ENCODE measurements at regions not wholly inside any gene's neighbourhood (a gene's known extent, or its start where the extent isn't known, plus 50 kb on each side); places are given as distances from the start of the nearest gene placed in this dataset.

GRCh38 chr9:115740986-115741385, 412.6 kb upstream of the PAPPA start:
- H4K20me1 ChIP-seq (ENCODE audit: insufficient read depth, low read length) = no peaks in the 10 kb centered on the region
- H2AFZ ChIP-seq (ENCODE audit: low read length) = no peak overlapping the region
- no peak overlapping the region for H3K4me3 ChIP-seq (ENCODE audit: low read length)
- H3K4me2 ChIP-seq (ENCODE audit: low read depth, low read length) = no peak overlapping the region
- no peak overlapping the region for H3K27ac ChIP-seq (ENCODE audit: low read length)
- H3K9me2 ChIP-seq (replicated peaks; ENCODE audit: insufficient read depth, low read length) = no peaks in the 10 kb centered on the region
- no peaks in the 10 kb centered on the region for H3K27me3 ChIP-seq (replicated peaks; ENCODE audit: insufficient read depth, low read length)
- no peak for DNase-seq
- no peaks in the 10 kb centered on the region for H3F3A ChIP-seq (ENCODE audit: insufficient read depth, low read length)
- no peak overlapping the region for H3K9ac ChIP-seq (ENCODE audit: low read length)
- H3K9me3 ChIP-seq (replicated peaks; ENCODE audit: insufficient read depth, low read length) = no peaks in the 10 kb centered on the region
- no peaks in the 10 kb centered on the region for H3K79me2 ChIP-seq (ENCODE audit: low read length)
- H3K36me3 ChIP-seq (replicated peaks; ENCODE audit: insufficient read depth, low read length) = no peaks in the 10 kb centered on the region
- H3K4me1 ChIP-seq (ENCODE audit: low read length) = no peaks in the 10 kb centered on the region
- TF ChIP-seq EZH2phosphoT487 (IDR thresholded peaks at IDR 0.05; ENCODE audit: low read length) (no peak), EZH2 (optimal IDR thresholded peaks at IDR 0.05; ENCODE audit: low read depth, low read length) (no peak), CTCF (IDR thresholded peaks at IDR 0.05; ENCODE audit: low read length) (no peak)

GRCh38 chr9:115743709-115744605, 409.6 kb upstream of the PAPPA start:
- DNase-seq = peak; percentile 78
- Histone ChIP-seq H3K36me3 (replicated peaks; ENCODE audit: insufficient read depth, low read length) (no peaks in the 10 kb centered on the region), H3K9me2 (replicated peaks; ENCODE audit: insufficient read depth, low read length) (no peaks in the 10 kb centered on the region), H3F3A (ENCODE audit: insufficient read depth, low read length) (no peaks in the 10 kb centered on the region), H3K27me3 (replicated peaks; ENCODE audit: insufficient read depth, low read length) (no peaks in the 10 kb centered on the region), H3K4me1 (ENCODE audit: low read length) (no peaks in the 10 kb centered on the region), H3K4me2 (ENCODE audit: low read depth, low read length) (peak overlapping the region; percentile 14; the same call in 1 of the 2 replicates), H3K9me3 (replicated peaks; ENCODE audit: insufficient read depth, low read length) (no peaks in the 10 kb centered on the region), H3K9ac (ENCODE audit: low read length) (peak overlapping the region; percentile 38; the same call in 1 of the 2 replicates), H3K27ac (ENCODE audit: low read length) (peak overlapping the region; percentile 65; the same call in 1 of the 2 replicates), H4K20me1 (ENCODE audit: insufficient read depth, low read length) (no peaks in the 10 kb centered on the region), H3K4me3 (ENCODE audit: low read length) (peak overlapping the region; percentile 40), H3K79me2 (ENCODE audit: low read length) (no peaks in the 10 kb centered on the region), H2AFZ (ENCODE audit: low read length) (peak overlapping the region; percentile 47)
- no peak for TF ChIP-seq CTCF (IDR thresholded peaks at IDR 0.05; ENCODE audit: low read length)
- TF ChIP-seq EZH2phosphoT487 (IDR thresholded peaks at IDR 0.05; ENCODE audit: low read length) = no peak
- TF ChIP-seq EZH2 (optimal IDR thresholded peaks at IDR 0.05; ENCODE audit: low read depth, low read length) = no peak

- H2AFZ ChIP-seq (ENCODE audit: low read length) = no peak overlapping the region
- H4K20me1 ChIP-seq (ENCODE audit: insufficient read depth, low read length) = no peaks in the 10 kb centered on the region
- H3K36me3 ChIP-seq (replicated peaks; ENCODE audit: insufficient read depth, low read length) = no peaks in the 10 kb centered on the region
- H3K79me2 ChIP-seq (ENCODE audit: low read length) = no peaks in the 10 kb centered on the region
- no peak for TF ChIP-seq EZH2phosphoT487 (IDR thresholded peaks at IDR 0.05; ENCODE audit: low read length)
- TF ChIP-seq EZH2 (optimal IDR thresholded peaks at IDR 0.05; ENCODE audit: low read depth, low read length) = no peak
- no peak for TF ChIP-seq CTCF (IDR thresholded peaks at IDR 0.05; ENCODE audit: low read length)
- H3K9me2 ChIP-seq (replicated peaks; ENCODE audit: insufficient read depth, low read length) = no peaks in the 10 kb centered on the region
- H3K4me1 ChIP-seq (ENCODE audit: low read length) = no peaks in the 10 kb centered on the region
- no peak for DNase-seq
- no peaks in the 10 kb centered on the region for H3K27me3 ChIP-seq (replicated peaks; ENCODE audit: insufficient read depth, low read length)
- no peak overlapping the region for H3K4me2 ChIP-seq (ENCODE audit: low read depth, low read length)
- H3K9me3 ChIP-seq (replicated peaks; ENCODE audit: insufficient read depth, low read length) = no peaks in the 10 kb centered on the region
- no peaks in the 10 kb centered on the region for H3F3A ChIP-seq (ENCODE audit: insufficient read depth, low read length)
- no peak overlapping the region for H3K27ac ChIP-seq (ENCODE audit: low read length)
- H3K4me3 ChIP-seq (ENCODE audit: low read length) = no peak overlapping the region
- no peak overlapping the region for H3K9ac ChIP-seq (ENCODE audit: low read length)
These were observed 407.1 kb upstream of the PAPPA start for GRCh38 chr9:115746496-115746895.
